Muscle of leg (tissue), 3 donors: ENCODE measurements at regions not wholly inside any gene's neighbourhood (a gene's known extent, or its start where the extent isn't known, plus 50 kb on each side); places are given as distances from the start of the nearest gene placed in this dataset.
A peak's percentile ranks its signal among the peaks of the same experiment; 100 is the strongest.
"Not testable (repeated sequence)": the region's sequence is repeated elsewhere in the genome, so short reads cannot be mapped to it uniquely, and the experiment has no call there.

Source experiments
- DNase-seq: peaks from one replicate; pipeline ENCODE4 v3.0.0; 2013
- H3K27ac ChIP-seq: one replicate; pipeline ENCODE4 v1.5.1; 2013; ENCODE audit warnings: mild to moderate bottlenecking, low read length, control low read depth
- H3K27me3 ChIP-seq: one replicate; pipeline ENCODE4 v1.6.1; 2013; ENCODE audit warnings: low read length; ENCODE audit not compliant: control insufficient read depth, insufficient read depth
- H3K36me3 ChIP-seq: one replicate; pipeline ENCODE4 v1.6.1; 2013; ENCODE audit warnings: low read length; ENCODE audit not compliant: control insufficient read depth, insufficient read depth
- H3K4me1 ChIP-seq: one replicate; pipeline ENCODE4 v1.6.1; 2013; ENCODE audit warnings: low read length; ENCODE audit not compliant: control insufficient read depth, insufficient read depth
- H3K4me3 ChIP-seq: one replicate; pipeline ENCODE4 v1.5.1; 2013; ENCODE audit warnings: low read length, control low read depth
- H3K9me3 ChIP-seq: replicated peaks from 2 replicates; pipeline ENCODE4 v1.6.1; 2013; ENCODE audit warnings: low read depth, low read length; ENCODE audit not compliant: control insufficient read depth
- WGBS: methylation state at CpG from one replicate; pipeline ENCODE4 v1.1.5; 2013; ENCODE audit warnings: missing lambda C conversion rate; ENCODE audit not compliant: insufficient coverage; 5-methylcytosine and 5-hydroxymethylcytosine counted together

GRCh38 chr3:115204475-115204874, 57.4 kb upstream of the ZBTB20 start:
- H3K4me3 ChIP-seq = no peak overlapping the region
- H3K4me1 ChIP-seq = no peaks in the 10 kb centered on the region
- no peaks in the 10 kb centered on the region for H3K36me3 ChIP-seq
- DNase-seq = no peak
- H3K27me3 ChIP-seq = no peaks in the 10 kb centered on the region
- no peaks in the 10 kb centered on the region for H3K9me3 ChIP-seq
- H3K27ac ChIP-seq = no peak overlapping the region

GRCh38 chr3:115208066-115208750, 61.1 kb upstream of the ZBTB20 start:
- Histone ChIP-seq H3K27me3 (no peaks in the 10 kb centered on the region), H3K36me3 (no peaks in the 10 kb centered on the region), H3K4me1 (no peaks in the 10 kb centered on the region), H3K4me3 (no peak overlapping the region), H3K27ac (no peak overlapping the region), H3K9me3 (no peaks in the 10 kb centered on the region)
- no peak for DNase-seq
- WGBS = 100% methylated on average over 1 of the region's 3 CpGs

GRCh38 chr3:115211810-115212492, 64.9 kb upstream of the ZBTB20 start:
- Histone ChIP-seq H3K4me3 (no peak overlapping the region), H3K9me3 (no peaks in the 10 kb centered on the region), H3K36me3 (no peaks in the 10 kb centered on the region), H3K27ac (no peak overlapping the region), H3K27me3 (no peaks in the 10 kb centered on the region), H3K4me1 (no peaks in the 10 kb centered on the region)
- no CpG with 5 or more reads among the region's 4 CpGs for WGBS
- peak; percentile 31 for DNase-seq

DNA sequence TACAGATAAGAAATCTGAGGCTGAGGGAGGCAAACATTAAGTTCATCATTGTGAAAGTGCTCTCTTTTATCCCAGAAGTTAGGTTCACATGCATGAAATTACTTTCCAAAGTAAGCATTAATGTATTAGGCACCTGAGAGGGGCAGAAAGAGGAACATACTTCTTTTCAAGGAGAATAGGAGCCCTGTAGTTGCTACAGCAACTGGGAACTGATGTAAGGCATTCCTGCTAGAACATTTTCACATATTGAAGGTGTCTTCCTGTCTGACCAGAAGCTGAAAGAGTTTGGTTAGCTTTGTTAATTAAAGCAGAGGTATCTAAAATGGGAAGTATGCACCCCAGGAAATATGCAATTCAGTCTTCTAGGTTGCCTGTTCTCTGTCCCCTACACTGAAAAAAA, 65.5 kb upstream of the ZBTB20 start:
- no peak for DNase-seq
- Histone ChIP-seq H3K36me3 (no peaks in the 10 kb centered on the region), H3K27ac (no peak overlapping the region)

DNA sequence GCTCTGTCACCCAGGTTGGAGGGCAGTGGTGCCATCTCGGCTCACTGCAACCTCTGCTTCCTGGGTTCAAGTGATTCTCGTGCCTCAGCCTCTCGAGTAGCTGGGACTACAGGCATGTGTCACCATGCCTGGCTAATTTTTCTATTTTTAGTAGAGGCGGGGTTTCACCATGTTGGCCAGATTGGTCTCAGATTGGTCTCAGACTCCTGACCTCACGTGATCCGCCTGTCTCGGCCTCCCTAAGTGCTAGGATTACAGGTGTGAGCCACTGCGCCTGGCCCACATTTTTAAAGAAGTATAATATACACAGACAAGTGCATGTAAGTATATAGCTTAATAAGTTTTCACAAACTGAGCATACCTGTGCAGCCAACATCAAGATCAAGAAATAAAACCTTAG, 66.0 kb upstream of the ZBTB20 start:
- not testable (repeated sequence) for H3K27me3 ChIP-seq

More for the DNA sequence above, 65.5 kb upstream of the ZBTB20 start:
- H3K9me3 ChIP-seq = no peaks in the 10 kb centered on the region
- no peaks in the 10 kb centered on the region for H3K4me1 ChIP-seq
- H3K27me3 ChIP-seq = no peaks in the 10 kb centered on the region
- no peak overlapping the region for H3K4me3 ChIP-seq

GRCh38 chr3:115217292-115217677, 70.2 kb upstream of the ZBTB20 start:
- no peak for DNase-seq
- Histone ChIP-seq H3K4me1 (peaks cover 2% of the 10 kb centered on the region), H3K27ac (no peak overlapping the region), H3K9me3 (no peaks in the 10 kb centered on the region), H3K36me3 (no peaks in the 10 kb centered on the region), H3K4me3 (no peak overlapping the region), H3K27me3 (no peaks in the 10 kb centered on the region)
- WGBS = no CpG with 5 or more reads among the region's 2 CpGs

More for the DNA sequence above, 66.0 kb upstream of the ZBTB20 start:
- 52% methylated on average over 3 of the region's 8 CpGs for WGBS
- not testable (repeated sequence) for DNase-seq, H3K4me3 ChIP-seq, H3K36me3 ChIP-seq, H3K27ac ChIP-seq, H3K9me3 ChIP-seq, H3K4me1 ChIP-seq

DNA sequence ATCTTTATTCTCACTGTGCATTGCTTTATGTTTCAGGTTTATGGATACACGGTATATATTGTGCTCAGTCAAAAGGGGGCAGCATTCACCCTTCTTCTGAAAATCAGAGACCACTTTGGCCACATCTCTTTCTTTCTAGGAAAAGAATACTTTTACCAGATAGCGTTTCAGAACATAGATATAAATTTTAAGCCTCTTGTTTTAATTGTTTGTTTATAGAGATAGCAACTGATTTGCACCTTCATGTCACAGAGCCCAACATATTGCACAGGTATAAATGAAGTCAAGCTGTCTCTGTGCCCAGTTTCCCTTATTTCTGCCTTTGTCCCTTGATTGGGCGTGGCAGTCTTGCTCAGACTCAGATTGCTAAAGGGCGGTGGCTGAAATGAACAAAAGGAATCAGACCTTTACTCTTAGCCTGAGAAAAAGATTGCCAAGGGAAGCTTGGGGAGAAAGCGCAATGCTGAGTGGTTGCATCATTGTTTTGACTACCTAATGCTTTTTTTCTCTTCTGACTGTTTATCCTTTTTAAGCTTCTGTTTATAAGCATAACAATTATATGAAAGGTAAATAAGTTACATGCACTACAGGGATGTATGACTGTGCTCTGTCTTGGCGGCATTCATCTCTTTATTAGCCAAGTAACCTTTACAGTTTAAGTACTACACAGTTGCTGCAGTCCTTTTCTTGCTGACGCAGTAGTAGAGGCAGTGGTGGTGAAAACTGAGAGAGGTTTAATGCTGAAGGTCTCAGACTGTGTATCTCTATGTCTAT, 70.8 kb upstream of the ZBTB20 start:
- peak; percentile 79 for DNase-seq
- no peaks in the 10 kb centered on the region for H3K27me3 ChIP-seq
- H3K9me3 ChIP-seq = no peaks in the 10 kb centered on the region
- peaks cover 2% of the 10 kb centered on the region for H3K4me1 ChIP-seq
- H3K27ac ChIP-seq = no peak overlapping the region
- 70% methylated on average over 2 of the region's 7 CpGs for WGBS
- H3K4me3 ChIP-seq = no peak overlapping the region
- H3K36me3 ChIP-seq = no peaks in the 10 kb centered on the region

GRCh38 chr3:115218859-115219258, 71.8 kb upstream of the ZBTB20 start:
- Histone ChIP-seq H3K4me3 (no peak overlapping the region), H3K36me3 (no peaks in the 10 kb centered on the region), H3K27me3 (no peaks in the 10 kb centered on the region), H3K27ac (no peak overlapping the region), H3K9me3 (no peaks in the 10 kb centered on the region), H3K4me1 (peaks cover 2% of the 10 kb centered on the region)
- no peak for DNase-seq
- no CpG with 5 or more reads among the region's 1 CpG for WGBS

DNA sequence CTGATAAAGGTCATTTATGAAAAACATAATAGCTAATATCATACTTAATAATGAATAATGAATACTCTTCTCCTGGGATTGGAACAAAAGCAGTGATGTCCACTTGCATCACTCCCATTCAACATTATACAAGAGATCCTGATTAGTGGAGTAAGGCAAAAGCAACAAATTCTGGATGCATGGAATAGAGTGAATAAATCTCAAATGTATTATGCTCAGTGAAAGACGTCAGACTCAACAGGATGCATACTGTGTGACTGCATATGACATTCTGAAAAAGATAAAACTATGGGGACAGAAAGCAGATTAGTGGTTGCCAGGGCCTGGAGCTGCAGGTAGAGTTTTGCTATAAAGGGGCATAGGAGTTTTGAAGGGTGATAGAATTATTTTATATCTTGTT, 77.6 kb upstream of the ZBTB20 start:
- H3K36me3 ChIP-seq = no peaks in the 10 kb centered on the region
- H3K27me3 ChIP-seq = no peaks in the 10 kb centered on the region
- no peak for DNase-seq
- H3K27ac ChIP-seq = no peak overlapping the region
- no peaks in the 10 kb centered on the region for H3K4me1 ChIP-seq
- 56% methylated on average over 1 of the region's 1 CpG for WGBS
- H3K9me3 ChIP-seq = no peaks in the 10 kb centered on the region
- H3K4me3 ChIP-seq = no peak overlapping the region

GRCh38 chr3:115226844-115227445, 79.9 kb upstream of the ZBTB20 start:
- no peak overlapping the region for H3K27ac ChIP-seq
- no peaks in the 10 kb centered on the region for H3K9me3 ChIP-seq
- no peaks in the 10 kb centered on the region for H3K4me1 ChIP-seq
- H3K4me3 ChIP-seq = no peak overlapping the region
- no CpG with 5 or more reads among the region's 1 CpG for WGBS
- no peaks in the 10 kb centered on the region for H3K36me3 ChIP-seq
- H3K27me3 ChIP-seq = no peaks in the 10 kb centered on the region
- DNase-seq = no peak
